HTR-8/SVneo (cell line): ENCODE measurements at regions not wholly inside any gene's neighbourhood (a gene's known extent, or its start where the extent isn't known, plus 50 kb on each side); places are given as distances from the start of the nearest gene placed in this dataset.
A peak's percentile ranks its signal among the peaks of the same experiment; 100 is the strongest.
"Not testable (repeated sequence)": the region's sequence is repeated elsewhere in the genome, so short reads cannot be mapped to it uniquely, and the experiment has no call there.

Experiments
- DNase-seq: peaks from one replicate; pipeline ENCODE4 v3.0.0; 2011; ENCODE audit warnings: low spot score, mixed read lengths; ENCODE audit not compliant: insufficient read length
- FAIRE-seq: peaks from 2 replicates; lab custom pipeline; 2011; peaks lifted over from hg19 to GRCh38; lab: Jason Lieb, UNC

GRCh38 chr9:104980039-104980654, 52.2 kb upstream of the ABCA1 start:
- DNase-seq (no peak), FAIRE-seq (no peak)

- FAIRE-seq, result no peak
- DNase-seq, result no peak
Measured at GRCh38 chr9:104981543-104982129, 53.7 kb upstream of the ABCA1 start.

- FAIRE-seq (no peak), DNase-seq (no peak)
Measured at GRCh38 chr9:104982543-104982942, 54.6 kb upstream of the ABCA1 start.

GRCh38 chr9:104983491-104983890, 55.5 kb upstream of the ABCA1 start:
- no peak for FAIRE-seq

GRCh38 chr9:104984121-104984520, 56.2 kb upstream of the ABCA1 start:
- FAIRE-seq (no peak), DNase-seq (no peak)

More at GRCh38 chr9:104983491-104983890, 55.5 kb upstream of the ABCA1 start:
- DNase-seq, result no peak

GRCh38 chr9:104984542-104984941, 56.6 kb upstream of the ABCA1 start:
- FAIRE-seq, result no peak
- no peak for DNase-seq

- DNase-seq (no peak), FAIRE-seq (no peak)
Measured at GRCh38 chr9:104984948-104985347, 57.0 kb upstream of the ABCA1 start.

GRCh38 chr9:104986096-104986495, 58.1 kb upstream of the ABCA1 start:
- DNase-seq (no peak), FAIRE-seq (no peak)

GRCh38 chr9:104987743-104988142, 59.8 kb upstream of the ABCA1 start:
- FAIRE-seq (no peak), DNase-seq (no peak)

- no peak for FAIRE-seq
- DNase-seq, result no peak
Measured at GRCh38 chr9:104988539-104988938, 60.6 kb upstream of the ABCA1 start.

- DNase-seq, result peak; percentile 79
- FAIRE-seq, result no peak
Measured at GRCh38 chr9:104991144-104991953, 63.4 kb upstream of the ABCA1 start.

GRCh38 chr9:104992659-104993058, 64.7 kb upstream of the ABCA1 start:
- DNase-seq, result no peak
- FAIRE-seq, result no peak

- DNase-seq (peak; percentile 43), FAIRE-seq (no peak)
Measured at GRCh38 chr9:104993291-104993963, 65.5 kb upstream of the ABCA1 start.

- DNase-seq (no peak), FAIRE-seq (no peak)
Measured at GRCh38 chr9:104997536-104997935, 69.6 kb upstream of the ABCA1 start.

- DNase-seq (no peak), FAIRE-seq (no peak)
Measured at GRCh38 chr9:104999136-104999535, 71.2 kb upstream of the ABCA1 start.

GRCh38 chr9:105000529-105000928, 72.6 kb upstream of the ABCA1 start:
- DNase-seq, FAIRE-seq: not testable (repeated sequence)

- DNase-seq, result no peak
- FAIRE-seq, result no peak
Measured at GRCh38 chr9:105004466-105005090, 76.6 kb upstream of the ABCA1 start.

- no peak for FAIRE-seq
- no peak for DNase-seq
Measured at GRCh38 chr9:105005186-105005585, 77.2 kb upstream of the ABCA1 start.

- FAIRE-seq, result no peak
- no peak for DNase-seq
Measured at GRCh38 chr9:105006514-105006913, 78.6 kb upstream of the ABCA1 start.

GRCh38 chr9:105007143-105007542, 79.2 kb upstream of the ABCA1 start:
- DNase-seq (peak; percentile 68), FAIRE-seq (no peak)
